Cardiac fibroblast (primary cell): ENCODE measurements at regions not wholly inside any gene's neighbourhood (a gene's known extent, or its start where the extent isn't known, plus 50 kb on each side); places are given as distances from the start of the nearest gene placed in this dataset.

Experiments used
- DNase-seq, 2 donors: peaks; one replicate each; pipeline versions ENCODE4 v3.0.0 to v3.0.0-alpha.2; 2010; ENCODE audit warnings: low read depth in 2 of 2
- H3K4me3 ChIP-seq, 2 donors: replicated peaks in 1 of 2; 1 replicate in 1 of 2; 2 replicates in 1 of 2; pipeline ENCODE4 v1.5.1; 2011; ENCODE audit warnings: low read depth in 2 of 2, low read length in 2 of 2, mild to moderate bottlenecking in 2 of 2, moderate library complexity in 1 of 2
- CTCF ChIP-seq: IDR thresholded peaks from one replicate; pipeline ENCODE4 v1.5.1; 2011; ENCODE audit warnings: low read depth, mild to moderate bottlenecking, low read length, inconsistent platforms

- H3K4me3 ChIP-seq = no peak overlapping the region
- no peak for DNase-seq
- no peak for TF ChIP-seq CTCF
These were observed 96.3 kb upstream of the AFDN start for GRCh38 chr6:167730441-167730840.

- TF ChIP-seq CTCF = no peak
- no peak for DNase-seq
- no peak overlapping the region for H3K4me3 ChIP-seq
These were observed 95.5 kb upstream of the AFDN start for GRCh38 chr6:167731216-167731615.

- H3K4me3 ChIP-seq = no peak overlapping the region
- TF ChIP-seq CTCF = no peak
- no peak for DNase-seq
These were observed 94.8 kb upstream of the AFDN start for GRCh38 chr6:167731731-167732422.

GRCh38 chr6:167733740-167734661 lies 92.7 kb upstream of the AFDN start:
- peak; percentile 38 to 96 for DNase-seq
- no peak for TF ChIP-seq CTCF
- H3K4me3 ChIP-seq = no peak overlapping the region

- H3K4me3 ChIP-seq = no peak overlapping the region
- DNase-seq = no peak
- no peak for TF ChIP-seq CTCF
These were observed 92.0 kb upstream of the AFDN start for GRCh38 chr6:167734662-167735083.

- no peak overlapping the region for H3K4me3 ChIP-seq
- no peak for DNase-seq
- TF ChIP-seq CTCF = no peak
These were observed 91.4 kb upstream of the AFDN start for GRCh38 chr6:167735084-167735950.
